IMR-90 (cell line): ENCODE measurements at regions not wholly inside any gene's neighbourhood (a gene's known extent, or its start where the extent isn't known, plus 50 kb on each side); places are given as distances from the start of the nearest gene placed in this dataset.

ENCODE experiments used
- ATAC-seq: fragments of 200-7000 bp; cut with Tn5 transposase; 2 replicates; pipeline ENCODE4 v1.9.1; 2020; ENCODE audit warnings: low read depth, mild to moderate bottlenecking, moderate library complexity
- BruUV-seq: library from RNA; stranded (reverse); fragments of 400-500 nt; replicated peaks from 2 replicates; lab custom pipeline; 2021; lab: Mats Ljungman, UMichigan
- CTCF ChIA-PET: fragments of 300-600 bp; formaldehyde crosslinking; extraction: SDS; loops from one replicate; lab custom pipeline; 2021; ENCODE audit warnings: antibody characterized with exemption; lab: Yijun Ruan, JAX
- POLR2A ChIA-PET: fragments of 300-600 bp; sonication (Branson Sonifier 250); formaldehyde crosslinking; loops from one replicate; lab custom pipeline; 2022; ENCODE audit warnings: antibody characterized with exemption; ENCODE audit not compliant: unreplicated experiment; lab: Charles Lee
- DNase-seq: peaks from one replicate; pipeline ENCODE4 v3.0.0; 2013
- H2AFZ ChIP-seq: replicated peaks from 2 replicates; pipeline ENCODE3; 2013; ENCODE audit warnings: low read length, mild to moderate bottlenecking; ENCODE audit not compliant: poor library complexity
- H2AK5ac ChIP-seq: 2 replicates; pipeline ENCODE4 v1.6.1; 2013; ENCODE audit warnings: low read depth, low read length, inconsistent platforms
- H2AK9ac ChIP-seq: replicated peaks from 2 replicates; pipeline ENCODE3; 2013; ENCODE audit warnings: mild to moderate bottlenecking, low read depth, low read length, moderate library complexity; ENCODE audit not compliant: poor library complexity
- H2BK120ac ChIP-seq: 2 replicates; pipeline ENCODE4 v1.6.1; 2013; ENCODE audit warnings: low read depth, low read length, inconsistent platforms
- H2BK15ac ChIP-seq: 3 replicates; pipeline ENCODE4 v1.6.1; 2013; ENCODE audit warnings: low read depth, low read length, inconsistent platforms
- H2BK20ac ChIP-seq: 2 replicates; pipeline ENCODE4 v1.6.1; 2013; ENCODE audit warnings: low read depth, mild to moderate bottlenecking, inconsistent platforms, low read length, moderate library complexity
- H2BK5ac ChIP-seq: 2 replicates; pipeline ENCODE4 v1.6.1; 2013; ENCODE audit warnings: mild to moderate bottlenecking, low read depth, low read length, inconsistent platforms; ENCODE audit not compliant: poor library complexity, severe bottlenecking
- H3K14ac ChIP-seq: replicated peaks from 2 replicates; pipeline ENCODE4 v1.6.1; 2013; ENCODE audit warnings: low read depth, low read length, inconsistent platforms
- H3K18ac ChIP-seq: 2 replicates; pipeline ENCODE4 v1.6.1; 2013; ENCODE audit warnings: low read depth, low read length, control low read depth
- H3K23ac ChIP-seq: 2 replicates; pipeline ENCODE4 v1.6.1; 2013; ENCODE audit warnings: low read depth, low read length, inconsistent platforms
- H3K27ac ChIP-seq: 2 replicates; pipeline ENCODE4 v1.5.1; 2013; ENCODE audit warnings: mild to moderate bottlenecking, control low read depth, low read length; ENCODE audit not compliant: insufficient read depth
- H3K27me3 ChIP-seq: 2 replicates; pipeline ENCODE4 v1.6.1; 2013; ENCODE audit warnings: low read length; ENCODE audit not compliant: control insufficient read depth, insufficient read depth
- H3K36me3 ChIP-seq: 2 replicates; pipeline ENCODE4 v1.6.1; 2013; ENCODE audit warnings: low read length, mixed read lengths; ENCODE audit not compliant: control insufficient read depth, insufficient read depth
- H3K4ac ChIP-seq: 2 replicates; pipeline ENCODE4 v1.6.1; 2013; ENCODE audit warnings: low read depth, low read length, inconsistent platforms
- H3K4me1 ChIP-seq: 2 replicates; pipeline ENCODE4 v1.6.1; 2013; ENCODE audit warnings: low read length, mixed read lengths; ENCODE audit not compliant: control insufficient read depth, insufficient read depth
- H3K4me2 ChIP-seq: 2 replicates; pipeline ENCODE4 v1.6.1; 2013; ENCODE audit warnings: low read depth, mild to moderate bottlenecking, control low read depth, low read length, moderate library complexity
- H3K4me3 ChIP-seq: 2 replicates; pipeline ENCODE4 v1.5.1; 2013; ENCODE audit warnings: low read depth, mild to moderate bottlenecking, control low read depth, low read length, moderate library complexity; ENCODE audit not compliant: insufficient read depth
- H3K56ac ChIP-seq: 2 replicates; pipeline ENCODE4 v1.6.1; 2013; ENCODE audit warnings: low read length, inconsistent platforms; ENCODE audit not compliant: insufficient read depth; ENCODE audit errors: extremely low read depth
- H3K79me1 ChIP-seq, 2 experiments: 2 replicates each; pipeline ENCODE4 v1.6.1; 2013; ENCODE audit warnings: low read length in 2 of 2, inconsistent platforms in 1 of 2, low read depth in 1 of 2
- H3K9ac ChIP-seq: 2 replicates; pipeline ENCODE4 v1.6.1; 2013; ENCODE audit warnings: low read depth, low read length, control low read depth
- H3K9me1 ChIP-seq: 2 replicates; pipeline ENCODE4 v1.6.1; 2013; ENCODE audit warnings: low read length, inconsistent platforms; ENCODE audit not compliant: insufficient read depth
- H3K9me3 ChIP-seq: 2 replicates; pipeline ENCODE4 v1.6.1; 2013; ENCODE audit warnings: low read length; ENCODE audit not compliant: control insufficient read depth, insufficient read depth
- H4K20me1 ChIP-seq: 2 replicates; pipeline ENCODE4 v1.6.1; 2013; ENCODE audit warnings: low read length, inconsistent platforms; ENCODE audit not compliant: insufficient read depth
- H4K5ac ChIP-seq: 2 replicates; pipeline ENCODE4 v1.6.1; 2013; ENCODE audit warnings: mild to moderate bottlenecking, low read depth, low read length, control low read depth
- H4K8ac ChIP-seq, 2 experiments: 2 replicates each; pipeline ENCODE4 v1.6.1; 2013; ENCODE audit warnings: low read depth in 2 of 2, low read length in 2 of 2, control low read depth in 1 of 2, inconsistent platforms in 1 of 2
- H4K91ac ChIP-seq: 2 replicates; pipeline ENCODE4 v1.6.1; 2013; ENCODE audit warnings: low read depth, low read length, inconsistent platforms; ENCODE audit not compliant: insufficient read depth
- CEBPB ChIP-seq: IDR thresholded peaks from 2 replicates; pipeline ENCODE4 v1.6.1; 2012; ENCODE audit warnings: low read depth, low read length, improper control_type of control experiment
- FOS ChIP-seq: fragments of 150-350 bp; IDR thresholded peaks from 2 replicates; pipeline ENCODE4 v1.6.1; 2016; ENCODE audit warnings: low read depth, low read length
- MAFK ChIP-seq: IDR thresholded peaks from 2 replicates; pipeline ENCODE4 v1.6.1; 2012; ENCODE audit warnings: low read depth, low read length, improper control_type of control experiment
- SMC3 ChIP-seq: fragments of 150-350 bp; IDR thresholded peaks from 2 replicates; pipeline ENCODE4 v1.6.1; 2016; ENCODE audit warnings: low read depth, mild to moderate bottlenecking, antibody characterized with exemption, low read length, moderate library complexity
- WGBS, 2 experiments: methylation state at CpG; one replicate each; pipeline versions ENCODE4 v1.1.5 to v1.1.7; 2013; ENCODE audit warnings: missing lambda C conversion rate in 2 of 2; ENCODE audit not compliant: insufficient read length in 1 of 2; ENCODE audit errors: extremely low coverage in 2 of 2; 5-methylcytosine and 5-hydroxymethylcytosine counted together
- dilution Hi-C: fragments of 300-500 bp; cut with HindIII; formaldehyde crosslinking; loops from one replicate; pipeline ENCODE4 v1.14.3; 2018; ENCODE audit warnings: low sequenced_read_pairs; ENCODE audit not compliant: unreplicated experiment
- in situ Hi-C: fragments of 300-500 bp; cut with MboI; formaldehyde crosslinking; loops from 3 replicates; pipeline ENCODE4 v1.14.3; 2019; ENCODE audit warnings: low sequenced_read_pairs, inconsistent platforms, mixed read lengths
- intact Hi-C: fragments of 100-400 bp; cut with micrococcal nuclease; formaldehyde crosslinking; loops from 2 replicates; pipeline ENCODE4 v1.10.0; 2022
- TF ChIP-seq, protein P1 (sequence below): conservative IDR thresholded peaks from 2 replicates; pipeline ENCODE4 v1.5.1; 2012; ENCODE audit warnings: mild to moderate bottlenecking, low read depth, low read length, improper control_type of control experiment

GRCh38 chr7:19060761-19061259, 56.6 kb downstream of the TWIST1 start:
- no peaks in the 10 kb centered on the region for H3K27me3 ChIP-seq
- POLR2A ChIA-PET, result no interaction called here
- in situ Hi-C loops (no loop called here), dilution Hi-C loops (no loop called here), intact Hi-C loops (no loop called here)
- no peak overlapping the region for H2BK5ac ChIP-seq
- TF ChIP-seq CEBPB (peak; percentile 82), SMC3 (no peak), FOS (no peak), MAFK (no peak)
- TF ChIP-seq, protein P1, sequence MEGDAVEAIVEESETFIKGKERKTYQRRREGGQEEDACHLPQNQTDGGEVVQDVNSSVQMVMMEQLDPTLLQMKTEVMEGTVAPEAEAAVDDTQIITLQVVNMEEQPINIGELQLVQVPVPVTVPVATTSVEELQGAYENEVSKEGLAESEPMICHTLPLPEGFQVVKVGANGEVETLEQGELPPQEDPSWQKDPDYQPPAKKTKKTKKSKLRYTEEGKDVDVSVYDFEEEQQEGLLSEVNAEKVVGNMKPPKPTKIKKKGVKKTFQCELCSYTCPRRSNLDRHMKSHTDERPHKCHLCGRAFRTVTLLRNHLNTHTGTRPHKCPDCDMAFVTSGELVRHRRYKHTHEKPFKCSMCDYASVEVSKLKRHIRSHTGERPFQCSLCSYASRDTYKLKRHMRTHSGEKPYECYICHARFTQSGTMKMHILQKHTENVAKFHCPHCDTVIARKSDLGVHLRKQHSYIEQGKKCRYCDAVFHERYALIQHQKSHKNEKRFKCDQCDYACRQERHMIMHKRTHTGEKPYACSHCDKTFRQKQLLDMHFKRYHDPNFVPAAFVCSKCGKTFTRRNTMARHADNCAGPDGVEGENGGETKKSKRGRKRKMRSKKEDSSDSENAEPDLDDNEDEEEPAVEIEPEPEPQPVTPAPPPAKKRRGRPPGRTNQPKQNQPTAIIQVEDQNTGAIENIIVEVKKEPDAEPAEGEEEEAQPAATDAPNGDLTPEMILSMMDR, result no peak
- H4K20me1 ChIP-seq, result no peaks in the 10 kb centered on the region
- no peak overlapping the region for H3K4ac ChIP-seq
- no peaks in the 10 kb centered on the region for H3K79me1 ChIP-seq
- no peak overlapping the region for H2BK120ac ChIP-seq
- no peak overlapping the region for H2AK9ac ChIP-seq
- WGBS, 2 experiments, result no CpG with 5 or more reads among the region's 4 CpGs
- H2AFZ ChIP-seq, result no peak overlapping the region
- no peak overlapping the region for H2AK5ac ChIP-seq
- DNase-seq (peak; percentile 6), ATAC-seq (peak; percentile 24; the same call in 1 of the 2 replicates)
- no peak overlapping the region for H3K27ac ChIP-seq
- H4K5ac ChIP-seq, result no peak overlapping the region
- no peaks in the 10 kb centered on the region for H3K9me1 ChIP-seq
- no peak overlapping the region for H3K4me2 ChIP-seq
- no peak overlapping the region for H3K56ac ChIP-seq
- H4K91ac ChIP-seq, result no peak overlapping the region
- no peak overlapping the region for H3K14ac ChIP-seq
- no peak overlapping the region for H3K4me3 ChIP-seq
- no peak overlapping the region for H2BK20ac ChIP-seq
- H2BK15ac ChIP-seq, result no peak overlapping the region
- CTCF ChIA-PET, result interaction anchor here (0.6 kb wide), 1 partner anchor 489 kb away, joined by 7 read pairs; no protein-coding TSS in a partner anchor
- no TSS peak for BruUV-seq
- H3K9ac ChIP-seq, result no peak overlapping the region
- 0 out of 2 replicates have a peak, but pooled peaks cover 2% of the 10 kb centered on the region for H3K4me1 ChIP-seq
- no peaks in the 10 kb centered on the region for H3K36me3 ChIP-seq
- H4K8ac ChIP-seq, result no peak overlapping the region
- no peaks in the 10 kb centered on the region for H3K9me3 ChIP-seq
- no peak overlapping the region for H3K18ac ChIP-seq
- no peak overlapping the region for H3K23ac ChIP-seq
